ENCODE measurements at regions not wholly inside any gene's neighbourhood (a gene's known extent, or its start where the extent isn't known, plus 50 kb on each side); places are given as distances from the start of the nearest gene placed in this dataset.

DNA sequence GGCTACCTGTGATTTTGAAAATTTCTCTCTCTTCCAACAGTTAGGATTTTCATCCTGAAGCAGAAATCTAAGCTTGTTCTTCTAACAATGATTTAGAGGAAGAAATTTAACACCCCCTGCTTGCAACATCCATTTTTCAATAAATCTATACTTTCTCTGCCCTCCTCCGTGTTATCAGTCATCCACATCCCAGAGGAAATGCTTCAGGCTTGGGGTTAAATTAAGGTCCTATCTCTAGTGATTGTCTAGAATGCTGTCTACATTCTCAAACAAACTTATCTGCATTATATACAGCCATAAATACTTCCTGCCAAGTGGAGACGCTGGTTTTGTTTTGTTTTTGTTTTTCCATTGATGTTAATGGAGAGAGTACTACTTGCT is 371.0 kb downstream of the CSNK1G3 start:
- Mint-ChIP-seq H3K27me3 (no peaks in the 10 kb centered on the region), H3K4me3 (no peak overlapping the region), H3K36me3 (ENCODE audit: low read depth) (no peaks in the 10 kb centered on the region), H3K27ac (no peak overlapping the region), H3K9me3 (no peaks in the 10 kb centered on the region), H3K4me1 (ENCODE audit: low read depth) (no peaks in the 10 kb centered on the region)
- no peak for DNase-seq

DNA sequence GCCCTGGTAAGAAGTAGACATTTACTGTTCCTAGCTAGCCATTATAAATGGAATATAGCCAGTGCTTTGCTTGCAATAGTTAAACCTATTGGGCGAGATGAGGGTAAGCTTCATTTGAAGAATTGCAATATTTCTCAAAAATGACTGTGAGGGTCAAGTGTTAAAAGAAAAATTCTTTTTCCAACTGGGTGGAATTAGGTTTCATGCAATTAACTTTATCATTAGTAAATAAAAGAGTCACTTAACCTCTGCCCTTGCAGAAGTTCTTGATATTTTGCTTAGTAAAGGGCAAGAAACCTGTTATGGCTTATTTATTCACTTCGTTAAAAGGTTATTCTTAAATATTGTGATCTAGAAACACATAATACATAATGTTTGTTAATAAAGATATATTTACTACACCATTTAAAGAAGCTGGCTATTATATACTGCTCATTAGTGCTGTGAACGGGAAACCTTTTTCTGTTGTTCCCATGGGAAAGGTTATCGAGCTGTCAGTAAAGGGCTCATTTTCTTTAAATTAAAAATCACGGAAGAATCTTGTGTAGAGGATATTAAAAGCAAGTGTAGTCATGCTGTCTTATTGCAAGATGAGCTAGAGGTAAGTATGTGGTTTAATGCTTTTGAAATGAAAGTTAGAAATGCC is 370.5 kb downstream of the CSNK1G3 start:
- H3K4me1 Mint-ChIP-seq (ENCODE audit: low read depth), result no peaks in the 10 kb centered on the region
- no peaks in the 10 kb centered on the region for H3K36me3 Mint-ChIP-seq (ENCODE audit: low read depth)
- H3K9me3 Mint-ChIP-seq, result no peaks in the 10 kb centered on the region
- H3K27me3 Mint-ChIP-seq, result no peaks in the 10 kb centered on the region
- H3K4me3 Mint-ChIP-seq, result no peak overlapping the region
- no peak for DNase-seq
- no peak overlapping the region for H3K27ac Mint-ChIP-seq

DNA sequence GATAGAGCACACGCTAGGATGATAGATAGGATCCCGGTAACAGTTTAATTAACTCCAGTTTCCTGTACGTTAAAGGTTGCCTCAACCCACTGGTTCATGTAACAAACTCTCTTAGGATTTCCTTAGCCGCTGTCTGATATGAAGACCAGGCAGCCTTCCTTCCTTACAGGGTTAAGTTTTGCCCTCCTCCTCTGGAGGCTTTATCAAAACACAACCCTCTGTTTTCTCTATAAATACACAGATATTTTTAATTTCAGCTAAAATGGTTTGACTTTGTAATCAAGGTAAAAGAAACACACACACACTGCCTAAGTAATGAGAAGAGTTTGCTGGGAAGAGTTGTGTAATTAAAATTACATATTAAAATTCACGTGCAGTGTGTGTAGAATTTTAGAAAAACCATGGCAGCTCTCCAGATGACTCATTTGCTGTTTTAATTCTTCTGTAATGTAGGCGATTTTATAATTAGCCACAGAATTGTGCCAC is 369.8 kb downstream of the CSNK1G3 start:
- no peaks in the 10 kb centered on the region for H3K27me3 Mint-ChIP-seq
- no peak overlapping the region for H3K27ac Mint-ChIP-seq
- H3K36me3 Mint-ChIP-seq (ENCODE audit: low read depth), result no peaks in the 10 kb centered on the region
- H3K4me3 Mint-ChIP-seq, result no peak overlapping the region
- DNase-seq, result no peak
- H3K9me3 Mint-ChIP-seq, result no peaks in the 10 kb centered on the region
- no peaks in the 10 kb centered on the region for H3K4me1 Mint-ChIP-seq (ENCODE audit: low read depth)

DNA sequence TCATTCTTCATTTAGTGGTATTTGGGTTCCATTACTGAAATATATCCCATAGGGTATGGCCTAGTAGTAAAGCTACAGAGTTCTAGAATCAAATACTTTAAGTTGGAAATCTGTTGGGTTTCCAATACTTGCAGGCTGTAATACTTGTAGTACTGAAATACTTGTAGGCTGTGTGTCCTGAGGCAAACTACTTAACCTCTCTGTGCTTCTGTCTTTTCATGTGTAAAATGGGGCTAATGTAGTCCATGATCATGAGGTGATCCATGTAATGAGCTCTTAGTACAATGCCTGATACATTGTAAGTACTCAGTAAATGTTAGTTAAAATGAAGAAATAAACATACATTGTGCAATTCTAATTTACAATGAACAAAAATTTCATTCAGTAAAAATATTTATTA is 368.9 kb downstream of the CSNK1G3 start:
- Mint-ChIP-seq H3K36me3 (ENCODE audit: low read depth) (no peaks in the 10 kb centered on the region), H3K4me1 (ENCODE audit: low read depth) (no peaks in the 10 kb centered on the region), H3K27me3 (no peaks in the 10 kb centered on the region), H3K4me3 (no peak overlapping the region), H3K9me3 (no peaks in the 10 kb centered on the region), H3K27ac (no peak overlapping the region)
- DNase-seq, result no peak

DNA sequence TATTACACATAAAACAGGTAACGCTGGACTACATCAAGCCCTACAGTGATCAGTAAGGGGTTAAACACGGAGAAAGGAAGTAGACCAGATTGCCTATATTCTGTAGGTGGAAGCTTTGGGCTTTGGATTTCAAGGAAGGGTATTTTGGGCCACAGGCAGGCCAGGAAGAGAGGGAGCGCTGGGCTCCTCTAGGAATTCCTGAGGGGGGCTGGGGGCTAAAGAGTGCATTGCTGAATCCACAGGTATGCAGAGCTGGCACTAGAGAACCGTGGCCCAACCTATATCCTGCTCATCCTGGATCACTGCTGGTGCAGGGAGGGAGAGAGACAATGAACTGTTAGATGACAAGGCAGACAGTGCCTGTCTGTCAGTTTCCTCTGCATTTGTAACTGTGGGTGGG is 367.1 kb downstream of the CSNK1G3 start:
- no peak overlapping the region for H3K27ac Mint-ChIP-seq

DNA sequence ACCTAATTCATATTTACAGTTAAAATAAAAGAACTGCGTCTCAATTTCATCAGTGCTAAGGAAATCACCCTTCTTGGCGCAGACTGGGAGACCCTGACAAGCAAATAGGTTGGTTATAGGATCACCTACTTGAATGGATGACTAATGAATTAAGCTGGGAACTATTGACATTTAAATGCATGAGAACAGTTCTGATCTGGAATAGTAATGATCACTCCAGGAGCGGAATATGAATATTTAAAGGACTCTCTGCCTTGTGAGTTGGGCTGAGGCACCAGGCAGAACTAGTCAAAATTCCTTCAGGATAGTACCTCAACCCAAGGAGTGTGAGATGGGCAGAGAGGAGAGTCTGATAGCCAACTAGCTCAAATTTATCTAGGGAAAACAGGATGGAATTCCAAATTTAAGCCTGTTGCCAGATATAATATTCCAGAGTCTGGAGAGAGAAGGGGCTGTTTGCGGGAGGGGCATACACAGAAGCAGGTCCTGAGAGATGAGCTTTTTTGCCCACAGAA is 364.4 kb downstream of the CSNK1G3 start:
- Mint-ChIP-seq H3K36me3 (ENCODE audit: low read depth) (no peaks in the 10 kb centered on the region), H3K27ac (no peak overlapping the region), H3K4me1 (ENCODE audit: low read depth) (no peaks in the 10 kb centered on the region), H3K4me3 (no peak overlapping the region), H3K27me3 (no peaks in the 10 kb centered on the region), H3K9me3 (no peaks in the 10 kb centered on the region)
- DNase-seq, result no peak

More for the DNA sequence above, 367.1 kb downstream of the CSNK1G3 start:
- no peak overlapping the region for H3K4me3 Mint-ChIP-seq
- H3K4me1 Mint-ChIP-seq (ENCODE audit: low read depth), result no peaks in the 10 kb centered on the region
- no peaks in the 10 kb centered on the region for H3K27me3 Mint-ChIP-seq
- no peak for DNase-seq
- H3K9me3 Mint-ChIP-seq, result no peaks in the 10 kb centered on the region
- H3K36me3 Mint-ChIP-seq (ENCODE audit: low read depth), result no peaks in the 10 kb centered on the region

DNA sequence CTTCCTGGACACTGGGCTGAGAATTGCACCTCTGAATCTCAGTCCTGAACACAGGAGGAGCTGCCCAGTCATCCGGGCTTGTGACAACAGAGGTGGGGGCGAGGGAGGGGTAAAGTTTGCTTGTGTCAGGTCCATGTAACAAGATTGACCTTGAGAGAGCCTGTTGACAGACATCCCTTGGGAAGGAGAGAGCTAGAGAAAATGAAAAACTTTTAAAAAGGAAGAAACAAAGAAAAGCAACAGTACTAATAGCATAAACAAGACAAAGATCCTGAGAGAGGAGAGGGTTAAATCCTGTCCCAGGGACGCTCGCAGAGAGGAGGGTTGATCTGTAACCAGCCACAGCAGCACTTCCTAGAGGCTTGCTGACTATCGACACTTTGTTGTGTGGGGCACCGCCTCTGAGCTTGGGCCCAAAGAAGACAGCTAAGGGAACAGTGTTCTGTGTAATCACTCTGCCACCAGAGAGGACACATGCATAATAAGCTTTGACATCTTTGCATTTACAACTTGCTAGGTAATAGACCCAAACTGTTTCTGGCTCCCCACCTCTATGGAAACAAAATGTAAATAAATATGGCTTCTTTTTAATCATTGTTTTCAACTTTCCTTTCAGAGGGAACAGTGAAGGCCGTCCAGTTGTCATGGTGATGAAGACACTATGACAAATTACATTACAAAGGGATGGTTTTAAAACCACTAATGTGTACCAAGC is 363.7 kb downstream of the CSNK1G3 start:
- no peaks in the 10 kb centered on the region for H3K4me1 Mint-ChIP-seq (ENCODE audit: low read depth)
- no peaks in the 10 kb centered on the region for H3K36me3 Mint-ChIP-seq (ENCODE audit: low read depth)
- no peaks in the 10 kb centered on the region for H3K27me3 Mint-ChIP-seq
- DNase-seq, result no peak
- H3K4me3 Mint-ChIP-seq, result no peak overlapping the region
- H3K27ac Mint-ChIP-seq, result no peak overlapping the region
- H3K9me3 Mint-ChIP-seq, result no peaks in the 10 kb centered on the region

DNA sequence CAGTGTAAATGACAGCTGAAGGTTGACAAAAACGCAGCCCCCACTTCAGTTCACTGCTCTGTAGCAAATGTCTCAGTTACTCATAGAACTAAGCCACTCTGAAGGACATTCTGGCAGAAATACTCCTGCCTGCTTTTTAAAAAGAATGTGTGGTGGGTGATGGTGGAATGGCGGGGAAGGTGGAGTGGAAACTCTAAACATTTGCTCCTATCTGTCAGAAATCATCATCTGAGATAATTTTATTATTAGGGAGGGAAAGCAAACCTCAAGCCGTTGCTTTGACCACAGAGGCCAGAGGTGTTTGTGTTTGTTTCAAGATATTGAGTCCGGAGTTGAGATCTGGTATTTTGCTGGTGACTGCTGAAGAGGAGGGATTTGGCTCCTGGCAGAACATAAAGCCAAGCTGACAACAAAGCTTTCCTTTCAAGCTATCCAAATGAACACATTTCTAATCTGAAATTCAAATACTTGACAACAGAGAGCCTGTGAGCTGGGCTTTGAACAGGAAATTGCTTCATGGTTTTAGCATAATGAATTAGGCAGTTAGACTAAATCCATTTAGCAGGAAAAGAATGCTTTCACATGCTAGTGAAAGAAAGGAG is 362.7 kb downstream of the CSNK1G3 start:
- Mint-ChIP-seq H3K9me3 (no peaks in the 10 kb centered on the region), H3K4me3 (no peak overlapping the region), H3K36me3 (ENCODE audit: low read depth) (no peaks in the 10 kb centered on the region), H3K4me1 (ENCODE audit: low read depth) (no peaks in the 10 kb centered on the region), H3K27ac (no peak overlapping the region), H3K27me3 (no peaks in the 10 kb centered on the region)
- no peak for DNase-seq

DNA sequence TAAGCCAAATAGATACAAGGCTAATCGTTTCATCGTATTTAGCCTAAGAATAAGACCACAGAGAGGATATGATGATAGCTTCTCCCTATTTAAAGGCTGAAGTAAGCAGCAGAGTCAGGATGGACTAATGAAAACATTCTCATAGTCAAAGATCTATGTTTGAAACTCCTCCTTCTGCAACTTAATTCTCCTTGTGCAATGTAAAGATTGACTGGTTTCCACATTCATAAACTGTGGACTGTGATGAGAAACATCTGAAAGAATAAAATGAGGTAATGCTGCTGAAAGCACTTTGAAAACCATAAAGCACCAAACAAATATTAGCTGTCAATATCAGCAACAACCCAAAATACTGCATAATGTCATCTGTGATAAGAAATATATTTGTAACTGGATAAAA is 361.9 kb downstream of the CSNK1G3 start:
- no peak for DNase-seq
- H3K4me3 Mint-ChIP-seq, result no peak overlapping the region
- H3K4me1 Mint-ChIP-seq (ENCODE audit: low read depth), result no peaks in the 10 kb centered on the region
- H3K27me3 Mint-ChIP-seq, result no peaks in the 10 kb centered on the region
- H3K27ac Mint-ChIP-seq, result no peak overlapping the region
- no peaks in the 10 kb centered on the region for H3K36me3 Mint-ChIP-seq (ENCODE audit: low read depth)
- no peaks in the 10 kb centered on the region for H3K9me3 Mint-ChIP-seq

DNA sequence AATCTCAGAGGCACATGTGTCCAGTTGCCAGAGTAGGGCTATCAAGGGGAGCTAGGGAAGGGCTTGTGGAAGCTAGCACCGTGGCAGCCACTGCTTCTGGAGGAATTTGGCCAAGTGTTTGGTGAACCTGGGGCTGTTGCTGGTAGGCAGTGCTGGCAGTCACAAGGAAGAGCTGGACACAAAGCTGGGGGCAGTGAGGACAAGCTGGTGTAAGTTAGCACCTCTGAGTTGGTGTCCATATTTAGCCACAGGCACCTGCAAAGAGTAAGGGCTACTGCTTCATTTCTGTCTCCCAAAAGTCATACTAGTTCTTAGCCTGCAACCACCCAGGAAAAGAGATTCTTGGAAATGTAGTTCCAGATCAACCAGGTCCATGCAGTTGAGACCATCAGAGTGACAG is 359.4 kb downstream of the CSNK1G3 start:
- no peak overlapping the region for H3K27ac Mint-ChIP-seq
- no peaks in the 10 kb centered on the region for H3K4me1 Mint-ChIP-seq (ENCODE audit: low read depth)
- DNase-seq, result no peak
- H3K4me3 Mint-ChIP-seq, result no peak overlapping the region
- no peaks in the 10 kb centered on the region for H3K36me3 Mint-ChIP-seq (ENCODE audit: low read depth)
- no peaks in the 10 kb centered on the region for H3K27me3 Mint-ChIP-seq
- H3K9me3 Mint-ChIP-seq, result no peaks in the 10 kb centered on the region

DNA sequence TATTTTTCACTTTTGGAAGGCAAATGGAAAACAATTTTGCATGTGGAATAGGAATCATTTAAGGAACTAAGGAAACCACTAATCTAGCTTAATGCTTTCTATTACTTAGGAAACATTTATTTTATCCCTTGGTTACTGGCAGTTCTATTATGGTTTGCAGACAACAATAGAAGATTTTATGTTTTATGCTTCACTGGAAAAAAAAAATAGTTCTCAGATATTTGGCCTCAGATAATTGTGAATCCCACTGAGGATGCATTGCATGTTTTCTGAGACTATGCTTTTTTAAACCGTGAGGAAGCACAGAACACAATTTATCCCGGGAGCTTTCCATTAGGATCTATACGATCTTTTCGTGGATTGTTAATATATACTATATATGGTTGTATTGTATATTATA is 356.9 kb downstream of the CSNK1G3 start:
- no peaks in the 10 kb centered on the region for H3K9me3 Mint-ChIP-seq
- H3K27ac Mint-ChIP-seq, result no peak overlapping the region
- H3K4me1 Mint-ChIP-seq (ENCODE audit: low read depth), result no peaks in the 10 kb centered on the region
- no peaks in the 10 kb centered on the region for H3K27me3 Mint-ChIP-seq
- H3K36me3 Mint-ChIP-seq (ENCODE audit: low read depth), result no peaks in the 10 kb centered on the region
- DNase-seq, result no peak
- H3K4me3 Mint-ChIP-seq, result no peak overlapping the region

DNA sequence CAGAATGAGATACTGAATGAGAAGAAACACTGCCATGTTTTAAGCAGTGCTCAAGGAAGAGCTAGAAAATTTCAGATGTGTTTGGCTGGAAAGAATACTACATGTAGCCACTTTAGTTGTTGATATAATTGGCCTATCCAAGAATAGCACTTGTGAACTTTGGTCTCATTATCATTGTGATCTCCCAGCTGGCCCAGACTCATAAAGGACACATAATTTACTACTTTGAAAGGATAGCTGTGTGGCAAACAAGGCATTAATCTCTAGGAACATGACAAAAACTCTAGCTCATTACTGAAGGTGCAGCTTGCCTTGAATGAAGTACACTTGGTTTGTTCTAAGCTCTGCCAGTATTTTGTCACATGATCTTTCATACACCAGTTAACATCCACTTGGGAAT is 356.3 kb downstream of the CSNK1G3 start:
- H3K9me3 Mint-ChIP-seq, result no peaks in the 10 kb centered on the region
- no peak overlapping the region for H3K4me3 Mint-ChIP-seq
- no peaks in the 10 kb centered on the region for H3K36me3 Mint-ChIP-seq (ENCODE audit: low read depth)
- no peak for DNase-seq
- H3K4me1 Mint-ChIP-seq (ENCODE audit: low read depth), result no peaks in the 10 kb centered on the region
- H3K27me3 Mint-ChIP-seq, result no peaks in the 10 kb centered on the region
- H3K27ac Mint-ChIP-seq, result no peak overlapping the region

DNA sequence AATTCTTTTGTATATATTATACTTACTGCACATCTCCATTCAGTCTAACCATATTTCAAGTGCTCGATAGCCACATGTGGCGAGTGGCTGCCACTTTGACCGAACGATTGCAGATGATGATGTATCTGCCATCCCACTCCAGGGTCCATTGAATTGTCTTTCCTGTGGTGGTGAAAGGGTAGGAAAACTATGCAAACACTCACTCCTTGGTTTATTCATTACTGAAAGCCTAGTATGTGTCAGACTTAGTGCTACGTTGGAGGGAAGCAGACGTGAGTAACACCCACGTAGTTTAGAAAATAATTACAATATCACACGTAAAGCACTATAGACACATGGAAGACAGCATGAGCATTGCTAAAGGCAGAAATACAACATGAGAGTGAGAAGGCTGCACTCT is 353.7 kb downstream of the CSNK1G3 start:
- H3K4me3 Mint-ChIP-seq, result no peak overlapping the region
- no peaks in the 10 kb centered on the region for H3K9me3 Mint-ChIP-seq
- no peaks in the 10 kb centered on the region for H3K27me3 Mint-ChIP-seq
- H3K4me1 Mint-ChIP-seq (ENCODE audit: low read depth), result no peaks in the 10 kb centered on the region
- H3K27ac Mint-ChIP-seq, result no peak overlapping the region
- no peaks in the 10 kb centered on the region for H3K36me3 Mint-ChIP-seq (ENCODE audit: low read depth)
- DNase-seq, result no peak

DNA sequence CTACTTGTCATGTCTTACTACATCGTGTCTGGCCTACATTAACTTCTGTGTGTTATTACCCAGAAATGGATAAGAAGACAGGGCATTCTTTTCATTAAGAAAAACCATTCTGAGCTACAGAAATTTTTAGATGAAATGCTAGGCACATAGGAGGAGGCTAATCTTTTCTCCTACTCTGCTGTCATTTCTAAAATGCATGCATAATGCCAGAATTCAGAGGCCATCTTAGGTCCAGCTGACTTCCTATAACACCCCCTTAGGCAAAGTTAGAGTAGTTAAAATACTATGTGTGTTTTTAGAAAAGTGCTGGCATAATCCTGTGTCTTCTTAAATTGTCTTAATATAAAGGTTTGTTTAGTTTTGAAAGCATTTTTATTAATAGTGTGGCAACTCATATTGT is 352.6 kb downstream of the CSNK1G3 start:
- Mint-ChIP-seq H3K4me1 (ENCODE audit: low read depth) (no peaks in the 10 kb centered on the region), H3K36me3 (ENCODE audit: low read depth) (no peaks in the 10 kb centered on the region), H3K9me3 (no peaks in the 10 kb centered on the region), H3K4me3 (no peak overlapping the region), H3K27me3 (no peaks in the 10 kb centered on the region), H3K27ac (no peak overlapping the region)
- DNase-seq, result no peak

DNA sequence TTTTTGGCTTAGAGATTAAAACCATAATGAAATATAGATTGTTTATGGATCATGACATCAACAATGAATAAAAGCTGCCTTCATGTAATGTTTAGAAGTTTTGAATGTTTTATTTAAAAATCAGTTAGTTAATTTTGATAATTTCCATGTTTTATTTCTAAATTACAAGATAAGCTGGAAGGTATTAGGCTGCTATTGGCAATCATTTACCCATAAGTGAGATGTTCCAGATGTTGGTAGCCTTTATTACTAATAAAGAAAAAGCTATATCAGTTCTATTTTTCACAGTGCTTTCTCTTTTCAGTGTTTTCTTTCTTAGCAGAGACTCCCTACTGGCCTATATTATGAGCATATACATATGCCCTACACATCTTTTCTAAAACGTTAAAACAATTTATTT is 347.0 kb downstream of the CSNK1G3 start:
- DNase-seq, result no peak
- Mint-ChIP-seq H3K27ac (no peak overlapping the region), H3K27me3 (no peaks in the 10 kb centered on the region), H3K4me1 (ENCODE audit: low read depth) (no peaks in the 10 kb centered on the region), H3K4me3 (no peak overlapping the region), H3K36me3 (ENCODE audit: low read depth) (no peaks in the 10 kb centered on the region), H3K9me3 (no peaks in the 10 kb centered on the region)
